Esophagus mucosa (tissue), 1 donor: ENCODE measurements at regions not wholly inside any gene's neighbourhood (a gene's known extent, or its start where the extent isn't known, plus 50 kb on each side); places are given as distances from the start of the nearest gene placed in this dataset.

ENCODE experiments used
- ATAC-seq: fragments of 200-7000 bp; cut with Tn5 transposase; one replicate; pipeline ENCODE4 v1.9.1; 2020
- donor health status: DM: yes; HTN: yes; CAD: no.

- no peak for ATAC-seq
These were observed 50.3 kb upstream of the HMHB1 start for GRCh38 chr5:143761663-143762062.

- no peak for ATAC-seq
These were observed 51.2 kb upstream of the HMHB1 start for GRCh38 chr5:143760755-143761154.

GRCh38 chr5:143760131-143760505 lies 51.8 kb upstream of the HMHB1 start:
- ATAC-seq = no peak

- ATAC-seq = no peak
These were observed 52.4 kb upstream of the HMHB1 start for GRCh38 chr5:143759396-143760130.

- ATAC-seq = no peak
These were observed 53.2 kb upstream of the HMHB1 start for GRCh38 chr5:143758750-143759149.

- no peak for ATAC-seq
These were observed 53.9 kb upstream of the HMHB1 start for GRCh38 chr5:143758015-143758414.

- ATAC-seq = no peak
These were observed 54.8 kb upstream of the HMHB1 start for GRCh38 chr5:143757116-143757515.

GRCh38 chr5:143755966-143756365 lies 56.0 kb upstream of the HMHB1 start:
- ATAC-seq = no peak

- no peak for ATAC-seq
These were observed 59.7 kb upstream of the HMHB1 start for GRCh38 chr5:143752165-143752850.

- ATAC-seq = no peak
These were observed 60.6 kb upstream of the HMHB1 start for GRCh38 chr5:143751342-143751741.

- no peak for ATAC-seq
These were observed 62.3 kb upstream of the HMHB1 start for GRCh38 chr5:143749581-143750205.

- ATAC-seq = no peak
These were observed 63.4 kb upstream of the HMHB1 start for GRCh38 chr5:143748516-143748915.

- no peak for ATAC-seq
These were observed 69.0 kb upstream of the HMHB1 start for GRCh38 chr5:143742951-143743350.

- ATAC-seq = no peak
These were observed 70.5 kb upstream of the HMHB1 start for GRCh38 chr5:143741421-143741820.

- no peak for ATAC-seq
These were observed 71.0 kb upstream of the HMHB1 start for GRCh38 chr5:143740956-143741355.

- ATAC-seq = no peak
These were observed 72.2 kb upstream of the HMHB1 start for GRCh38 chr5:143739746-143740145.

- ATAC-seq = no peak
These were observed 73.3 kb upstream of the HMHB1 start for GRCh38 chr5:143738417-143739401.

- no peak for ATAC-seq
These were observed 74.9 kb upstream of the HMHB1 start for GRCh38 chr5:143737062-143737461.

- ATAC-seq = no peak
These were observed 77.5 kb upstream of the HMHB1 start for GRCh38 chr5:143734456-143734780.

GRCh38 chr5:143733665-143734455 lies 78.1 kb upstream of the HMHB1 start:
- no peak for ATAC-seq

- ATAC-seq = no peak
These were observed 79.6 kb upstream of the HMHB1 start for GRCh38 chr5:143732402-143732801.
